ENCODE measurements at regions not wholly inside any gene's neighbourhood (a gene's known extent, or its start where the extent isn't known, plus 50 kb on each side); places are given as distances from the start of the nearest gene placed in this dataset.
"Not testable (repeated sequence)": the region's sequence is repeated elsewhere in the genome, so short reads cannot be mapped to it uniquely, and the experiment has no call there.

DNA sequence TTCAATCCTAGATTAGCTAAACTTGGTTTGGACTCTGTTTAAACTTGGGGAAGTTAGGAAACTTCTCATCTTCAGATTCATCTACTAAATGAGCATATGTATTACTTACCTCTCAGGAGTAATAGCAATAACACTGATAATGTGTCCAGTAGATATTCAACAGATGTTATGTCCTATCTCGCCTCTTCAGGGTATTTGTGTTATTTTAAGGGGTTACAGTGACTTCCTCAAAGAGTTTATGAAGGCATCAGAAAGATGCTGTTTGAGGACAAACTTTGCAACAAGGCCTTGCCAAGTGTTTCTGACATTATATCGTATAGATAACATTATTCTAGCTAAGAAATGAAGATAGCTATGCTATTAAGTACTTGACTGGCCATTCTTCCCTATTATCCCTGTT lies 522.3 kb downstream of the IGSF11 start:
- no peak for DNase-seq (ENCODE audit: low spot score)

GRCh38 chr3:118525077-118525476 lies 509.6 kb downstream of the IGSF11 start:
- DNase-seq (ENCODE audit: low spot score) = no peak

DNA sequence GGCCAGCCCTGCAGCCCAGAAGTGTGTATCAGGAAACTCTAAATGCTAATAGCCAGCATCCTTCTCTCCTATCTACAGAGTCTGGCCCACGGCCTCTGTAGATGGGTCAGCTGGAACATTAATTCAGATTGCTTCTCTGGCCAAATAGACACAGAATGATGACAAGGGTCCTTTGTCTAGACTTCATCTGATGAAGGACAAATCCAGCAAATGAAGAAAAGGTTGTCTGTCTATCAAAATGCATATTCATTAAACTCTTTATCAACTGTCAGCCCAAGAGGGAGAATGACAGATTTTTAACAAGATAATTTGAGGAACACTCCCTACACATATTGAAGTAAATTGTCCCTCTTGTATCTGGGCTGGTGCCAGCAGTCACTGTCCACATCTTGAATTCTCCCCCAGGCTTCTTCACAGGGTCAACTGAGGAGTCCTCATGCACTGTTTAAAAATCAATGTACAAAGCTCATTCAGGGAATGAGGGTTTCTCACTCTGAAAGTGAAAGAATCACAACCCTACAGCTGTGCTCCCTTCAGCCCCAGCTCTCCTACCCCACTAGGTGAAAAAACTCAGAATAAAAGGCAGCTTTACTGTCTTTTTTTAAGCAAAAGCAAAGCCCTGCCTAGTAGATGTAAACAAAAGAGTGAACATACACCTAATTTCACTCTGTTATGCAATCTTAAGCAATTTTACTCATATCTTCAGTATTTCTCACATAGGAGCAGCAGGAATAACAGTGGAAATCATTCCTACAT lies 507.7 kb downstream of the IGSF11 start:
- DNase-seq (ENCODE audit: low spot score) = no peak

DNA sequence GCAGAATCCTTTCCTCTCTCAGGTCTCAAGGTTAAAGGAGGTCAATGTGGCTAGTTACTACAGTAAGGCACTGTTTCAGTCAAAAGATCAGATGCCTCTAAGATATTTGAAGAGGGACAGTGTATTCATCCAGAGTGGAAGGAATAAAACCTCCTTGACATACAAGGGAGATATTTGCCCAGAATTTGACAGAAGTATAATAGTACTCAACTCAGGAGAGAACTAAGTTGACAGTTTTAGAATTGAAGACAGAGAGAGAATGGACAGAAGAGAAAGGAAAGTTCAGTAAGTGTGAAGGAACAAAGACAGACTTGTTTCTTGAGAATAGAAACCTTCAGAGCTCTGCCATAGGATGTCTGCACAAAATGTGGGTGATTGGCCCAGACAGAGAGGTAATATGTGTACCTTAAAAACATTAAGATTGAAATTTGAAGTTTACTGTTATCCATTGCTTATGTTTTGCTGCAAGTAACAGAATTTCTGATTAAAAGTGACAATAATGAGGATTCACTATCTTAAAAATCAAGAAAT lies 507.1 kb downstream of the IGSF11 start:
- no peak for DNase-seq (ENCODE audit: low spot score)

GRCh38 chr3:118529554-118529953 lies 505.1 kb downstream of the IGSF11 start:
- DNase-seq (ENCODE audit: low spot score) = no peak

- DNase-seq (ENCODE audit: low spot score) = no peak
These were observed 504.2 kb downstream of the IGSF11 start for GRCh38 chr3:118530350-118530922.

DNA sequence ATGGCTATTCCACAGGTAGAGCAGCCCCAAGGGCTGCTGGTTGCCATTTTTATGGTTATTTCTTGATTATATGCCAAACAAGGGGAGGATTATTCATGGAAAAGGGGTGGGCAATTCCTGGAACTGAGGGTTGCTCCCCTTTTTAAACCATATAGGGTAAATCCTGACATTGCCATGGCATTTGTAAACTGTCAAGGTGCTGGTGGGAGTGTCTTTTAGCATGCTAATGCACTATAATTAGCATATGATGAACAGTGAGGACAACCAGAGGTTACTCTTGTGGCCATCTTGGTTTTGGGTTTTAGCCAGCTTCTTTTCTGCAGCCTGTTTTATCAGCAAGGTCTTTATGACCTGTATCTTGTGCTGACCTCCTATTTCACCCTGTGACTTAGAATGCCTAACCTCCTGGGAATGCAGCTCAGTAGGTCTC lies 503.7 kb downstream of the IGSF11 start:
- DNase-seq (ENCODE audit: low spot score) = not testable (repeated sequence)

- no peak for DNase-seq (ENCODE audit: low spot score)
These were observed 502.8 kb downstream of the IGSF11 start for GRCh38 chr3:118531816-118532215.

GRCh38 chr3:118533676-118534075 lies 501.0 kb downstream of the IGSF11 start:
- DNase-seq (ENCODE audit: low spot score) = no peak

- no peak for DNase-seq (ENCODE audit: low spot score)
These were observed 500.1 kb downstream of the IGSF11 start for GRCh38 chr3:118534519-118534918.

- no peak for DNase-seq (ENCODE audit: low spot score)
These were observed 497.9 kb downstream of the IGSF11 start for GRCh38 chr3:118536764-118537163.

DNA sequence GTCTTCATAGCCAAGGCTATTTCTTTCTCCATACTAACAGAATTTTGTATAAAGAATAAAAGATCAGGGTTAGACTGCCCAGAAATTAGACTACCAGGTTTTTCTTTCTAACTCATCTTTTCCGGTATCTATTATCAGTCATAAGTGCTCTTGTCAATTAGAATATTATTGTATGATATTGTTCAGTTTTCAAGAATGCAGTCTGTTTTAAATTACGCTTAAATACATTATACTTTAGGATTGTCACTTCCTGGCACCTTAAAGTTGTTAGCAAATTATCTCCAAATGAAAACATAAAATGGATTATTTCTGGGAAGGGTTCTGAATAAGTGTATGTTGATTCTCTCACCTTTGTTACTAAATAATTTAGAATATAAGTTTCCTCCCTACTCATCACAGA lies 497.2 kb downstream of the IGSF11 start:
- DNase-seq (ENCODE audit: low spot score) = no peak

- DNase-seq (ENCODE audit: low spot score) = no peak
These were observed 496.5 kb downstream of the IGSF11 start for GRCh38 chr3:118538187-118538586.

DNA sequence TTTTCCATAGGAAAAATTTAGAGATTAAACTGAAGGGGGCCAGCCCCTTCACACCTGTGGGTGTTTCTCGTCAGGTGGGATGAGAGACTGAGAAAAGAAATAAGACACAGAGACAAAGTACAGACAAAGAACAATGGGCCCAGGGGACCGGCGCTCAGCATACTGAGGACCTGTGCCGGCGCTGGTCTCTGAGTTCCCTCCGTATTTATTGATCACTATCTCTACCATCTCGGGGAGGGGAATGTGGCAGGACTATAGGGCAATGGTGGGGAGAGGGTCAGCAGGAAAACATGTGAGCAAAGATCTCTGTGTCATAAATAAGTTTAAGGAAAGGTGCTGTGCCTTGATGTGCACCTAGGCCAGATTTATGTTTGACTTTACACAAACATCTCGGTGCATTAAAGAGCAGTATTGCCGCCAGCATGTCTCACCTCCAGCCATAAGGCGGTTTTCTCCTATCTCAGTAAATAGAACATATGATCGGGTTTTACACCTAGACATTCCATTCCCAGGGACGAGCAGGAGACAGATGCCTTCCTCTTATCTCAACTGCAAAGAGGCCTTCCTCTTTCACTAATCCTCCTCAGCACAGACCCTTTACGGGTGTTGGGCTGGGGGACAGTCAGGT lies 494.7 kb downstream of the IGSF11 start:
- DNase-seq (ENCODE audit: low spot score) = not testable (repeated sequence)

- DNase-seq (ENCODE audit: low spot score) = not testable (repeated sequence)
These were observed 494.2 kb downstream of the IGSF11 start for GRCh38 chr3:118540448-118540821.

- DNase-seq (ENCODE audit: low spot score) = no peak
These were observed 493.8 kb downstream of the IGSF11 start for GRCh38 chr3:118540826-118541225.

- DNase-seq (ENCODE audit: low spot score) = no peak
These were observed 492.9 kb downstream of the IGSF11 start for GRCh38 chr3:118541796-118542195.

GRCh38 chr3:118543832-118544231 lies 490.8 kb downstream of the IGSF11 start:
- no peak for DNase-seq (ENCODE audit: low spot score)

- peak; percentile 33 for DNase-seq (ENCODE audit: low spot score)
These were observed 490.2 kb downstream of the IGSF11 start for GRCh38 chr3:118544458-118544857.

DNA sequence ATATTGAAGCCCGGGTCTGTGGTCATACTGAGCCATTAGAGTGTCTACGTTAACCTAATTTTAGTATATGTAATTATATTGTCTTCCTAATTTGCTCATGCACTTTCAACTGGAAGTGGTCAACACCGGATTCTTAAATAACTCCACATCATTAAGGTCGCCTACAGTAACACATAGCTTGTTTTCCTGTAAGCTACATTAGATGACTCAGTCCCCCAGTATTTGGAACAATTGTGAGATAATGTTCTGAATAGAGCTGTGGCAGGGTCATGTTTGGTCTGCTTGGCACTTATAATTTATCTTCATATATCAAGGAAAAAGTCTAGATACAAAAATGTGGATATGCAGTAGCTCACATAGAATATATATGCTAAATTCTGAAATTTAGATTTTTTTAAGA lies 486.2 kb downstream of the IGSF11 start:
- DNase-seq (ENCODE audit: low spot score) = no peak

DNA sequence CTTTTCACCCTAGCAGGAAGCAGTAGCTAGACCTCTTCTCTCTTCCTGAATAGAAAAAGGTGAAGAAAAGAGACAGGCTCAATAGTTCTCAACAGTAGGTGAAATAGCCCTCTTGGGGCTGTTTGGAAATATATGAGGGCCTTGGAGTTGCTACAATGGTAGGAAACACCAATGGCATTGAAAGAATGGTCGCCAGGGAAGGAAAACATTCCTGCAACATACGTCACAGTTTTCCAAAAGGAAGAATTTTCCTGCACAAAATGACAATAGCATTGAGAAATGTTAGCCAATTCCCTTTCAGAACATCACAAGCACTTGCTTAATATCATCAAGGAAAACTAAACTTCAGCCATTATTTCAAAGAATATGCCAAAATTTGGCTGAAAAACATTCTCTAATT lies 484.5 kb downstream of the IGSF11 start:
- no peak for DNase-seq (ENCODE audit: low spot score)

DNA sequence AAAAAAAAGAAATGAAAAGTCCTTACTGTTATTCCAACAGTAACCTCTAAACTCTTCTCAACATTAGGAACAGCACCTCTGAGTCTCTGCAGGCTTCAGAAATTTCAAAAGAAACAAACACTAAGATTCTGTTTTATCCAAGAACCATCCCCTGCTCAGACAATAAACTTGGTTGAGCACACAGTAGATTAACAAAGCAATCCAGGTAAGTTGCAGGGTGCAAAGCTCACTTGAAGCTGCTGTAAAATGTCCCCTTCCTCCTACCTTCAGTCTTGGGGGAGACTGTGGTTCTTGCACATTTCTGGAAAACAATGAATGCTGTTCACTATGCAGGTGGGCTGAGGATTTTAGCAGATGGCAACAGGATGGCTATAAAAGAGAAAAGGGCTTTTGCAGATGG lies 484.1 kb downstream of the IGSF11 start:
- no peak for DNase-seq (ENCODE audit: low spot score)

DNA sequence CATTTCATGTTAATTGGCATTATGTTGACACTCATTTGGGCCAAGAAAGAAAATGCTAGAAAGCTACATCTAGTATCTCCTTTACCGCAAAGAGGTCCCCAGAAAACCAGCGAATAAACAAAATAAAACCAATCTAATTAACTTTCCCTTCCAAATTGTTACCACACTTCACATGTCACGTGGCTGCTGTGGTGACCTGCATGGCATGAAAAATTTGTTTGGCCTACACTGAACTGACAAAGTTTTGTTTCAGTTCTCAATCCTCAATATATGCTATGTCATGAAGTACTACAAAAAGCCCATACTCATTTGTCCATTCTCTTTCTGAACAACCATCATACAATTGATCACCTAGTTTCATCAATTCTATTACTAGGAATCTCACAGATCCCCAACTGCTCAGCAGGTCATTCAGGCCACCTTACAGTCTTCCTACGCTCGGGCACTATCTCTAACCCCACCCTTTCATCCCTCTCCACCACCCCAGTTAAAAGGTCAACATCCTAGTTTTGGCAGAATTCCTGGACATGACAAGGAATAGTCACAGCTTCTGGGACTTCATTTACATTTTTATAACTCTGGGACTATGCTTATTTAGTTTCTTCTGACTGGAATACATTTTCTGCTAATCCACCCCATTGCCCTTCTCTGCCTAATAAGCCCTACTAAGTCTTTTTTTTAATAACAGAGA lies 480.4 kb downstream of the IGSF11 start:
- no peak for DNase-seq (ENCODE audit: low spot score)
